Panc1 (cell line): ENCODE measurements at regions not wholly inside any gene's neighbourhood (a gene's known extent, or its start where the extent isn't known, plus 50 kb on each side); places are given as distances from the start of the nearest gene placed in this dataset.

Experiments
- CTCF ChIP-seq: fragments of 450-650 bp; IDR thresholded peaks from 2 replicates; pipeline ENCODE4 v1.5.1; 2017; ENCODE audit warnings: mild to moderate bottlenecking
- POLR2AphosphoS5 ChIP-seq: IDR thresholded peaks from 2 replicates; pipeline ENCODE4 v1.6.1; 2012; ENCODE audit warnings: mild to moderate bottlenecking, low read depth, low read length, moderate library complexity
- REST ChIP-seq, 2 experiments: IDR thresholded peaks; 2 replicates each; pipeline ENCODE4 v1.6.1; 2011 to 2012; ENCODE audit warnings: low read depth in 2 of 2, control low read depth in 1 of 2, low read length in 1 of 2, mild to moderate bottlenecking in 1 of 2, moderate library complexity in 1 of 2; ENCODE audit not compliant: insufficient read depth in 1 of 2
- SIN3A ChIP-seq: IDR thresholded peaks from 2 replicates; pipeline ENCODE4 v1.6.1; 2012; ENCODE audit warnings: low read depth, mild to moderate bottlenecking, low read length, moderate library complexity, borderline replicate concordance; ENCODE audit not compliant: insufficient read depth
- TCF7L2 ChIP-seq: IDR thresholded peaks from 2 replicates; pipeline ENCODE4 v1.6.1; 2011; ENCODE audit warnings: mild to moderate bottlenecking, low read depth, low read length, inconsistent platforms

- TF ChIP-seq CTCF (no peak), REST (IDR thresholded peaks at IDR 0.05; ENCODE audit: insufficient read depth in 1 of 2, low read depth in 2 of 2, low read length in 1 of 2) (no peak), POLR2AphosphoS5 (no peak), SIN3A (no peak), TCF7L2 (no peak)
Measured at GRCh38 chr5:61965490-61965889, 340.5 kb upstream of the KIF2A start.
